Upper lobe of right lung (tissue), 1 donor: ENCODE measurements at regions not wholly inside any gene's neighbourhood (a gene's known extent, or its start where the extent isn't known, plus 50 kb on each side); places are given as distances from the start of the nearest gene placed in this dataset.

ENCODE experiments used
- ATAC-seq: fragments of 200-7000 bp; cut with Tn5 transposase; one replicate; pipeline ENCODE4 v1.9.1; 2020; ENCODE audit warnings: mild to moderate bottlenecking, moderate library complexity
- DNase-seq: peaks from one replicate; pipeline ENCODE4 v3.0.0-alpha.2; 2020
- H3K27ac ChIP-seq: fragments of 200-600 bp; one replicate; pipeline ENCODE4 v1.8.0; 2022
- H3K27me3 ChIP-seq: fragments of 200-600 bp; one replicate; pipeline ENCODE4 v1.8.0; 2022; ENCODE audit warnings: mild to moderate bottlenecking
- H3K36me3 ChIP-seq: fragments of 200-600 bp; one replicate; pipeline ENCODE4 v1.8.0; 2022
- H3K4me1 ChIP-seq: fragments of 200-600 bp; one replicate; pipeline ENCODE4 v1.8.0; 2022
- H3K4me3 ChIP-seq: fragments of 200-600 bp; one replicate; pipeline ENCODE4 v1.8.0; 2022; ENCODE audit warnings: mild to moderate bottlenecking
- H3K9me3 ChIP-seq: fragments of 200-600 bp; one replicate; pipeline ENCODE4 v1.8.0; 2022
- CTCF ChIP-seq: fragments of 200-600 bp; IDR thresholded peaks from one replicate; pipeline ENCODE4 v1.8.0; 2022; ENCODE audit warnings: antibody characterized with exemption
- intact Hi-C: fragments of 100-400 bp; cut with DNase I; formaldehyde crosslinking; loops from one replicate; pipeline ENCODE4 v1.11.0; 2022
- donor health status: DM: no; HTN: yes; CAD: no; lungs with severe emphysema.

- Histone ChIP-seq H3K4me3 (no peak overlapping the region), H3K27me3 (no peaks in the 10 kb centered on the region), H3K9me3 (no peaks in the 10 kb centered on the region), H3K36me3 (no peaks in the 10 kb centered on the region), H3K27ac (no peak overlapping the region), H3K4me1 (no peaks in the 10 kb centered on the region)
- intact Hi-C loops: no loop called here
- ATAC-seq: no peak
- DNase-seq: no peak
- TF ChIP-seq CTCF: no peak
Measured at GRCh38 chrX:17922303-17922702, 61.2 kb upstream of the RAI2 start.

GRCh38 chrX:17919896-17920446 lies 58.9 kb upstream of the RAI2 start:
- Histone ChIP-seq H3K4me1 (no peaks in the 10 kb centered on the region), H3K9me3 (no peaks in the 10 kb centered on the region), H3K4me3 (no peak overlapping the region), H3K27ac (no peak overlapping the region), H3K36me3 (no peaks in the 10 kb centered on the region), H3K27me3 (no peaks in the 10 kb centered on the region)
- intact Hi-C loops: no loop called here
- ATAC-seq (no peak), DNase-seq (no peak)
- TF ChIP-seq CTCF: no peak

GRCh38 chrX:17917945-17918577 lies 57.0 kb upstream of the RAI2 start:
- DNase-seq (no peak), ATAC-seq (no peak)
- Histone ChIP-seq H3K4me3 (no peak overlapping the region), H3K9me3 (no peaks in the 10 kb centered on the region), H3K27me3 (no peaks in the 10 kb centered on the region), H3K36me3 (no peaks in the 10 kb centered on the region), H3K4me1 (no peaks in the 10 kb centered on the region), H3K27ac (no peak overlapping the region)
- TF ChIP-seq CTCF: no peak
- intact Hi-C loops: no loop called here

GRCh38 chrX:17913801-17914200 lies 52.7 kb upstream of the RAI2 start:
- Histone ChIP-seq H3K4me3 (no peak overlapping the region), H3K27ac (no peak overlapping the region), H3K36me3 (no peaks in the 10 kb centered on the region), H3K4me1 (no peaks in the 10 kb centered on the region), H3K9me3 (no peaks in the 10 kb centered on the region), H3K27me3 (no peaks in the 10 kb centered on the region)
- intact Hi-C loops: no loop called here
- TF ChIP-seq CTCF: no peak
- ATAC-seq: no peak
- no peak for DNase-seq
